BJ (cell line): ENCODE measurements at regions not wholly inside any gene's neighbourhood (a gene's known extent, or its start where the extent isn't known, plus 50 kb on each side); places are given as distances from the start of the nearest gene placed in this dataset.
"Not testable (repeated sequence)": the region's sequence is repeated elsewhere in the genome, so short reads cannot be mapped to it uniquely, and the experiment has no call there.

Experiments
- CTCF ChIA-PET: fragments of 350-600 bp; formaldehyde crosslinking; extraction: SDS; loops from one replicate; lab custom pipeline; 2021; ENCODE audit warnings: antibody characterized with exemption, inconsistent platforms; lab: Yijun Ruan, JAX
- POLR2A ChIA-PET: fragments of 300-600 bp; sonication (Branson Sonifier 250); formaldehyde crosslinking; extraction: SDS; loops from one replicate; lab custom pipeline; 2021; ENCODE audit warnings: antibody characterized with exemption; lab: Charles Lee
- DNase-seq: peaks from one replicate; pipeline ENCODE4 v3.0.0-alpha.2; 2011; ENCODE audit warnings: low read depth
- H3K27me3 ChIP-seq: 2 replicates; pipeline ENCODE4 v1.6.0; 2011; ENCODE audit warnings: low read length; ENCODE audit not compliant: control insufficient read depth, insufficient read depth
- H3K36me3 ChIP-seq: 2 replicates; pipeline ENCODE4 v1.5.1; 2011; ENCODE audit warnings: low read length; ENCODE audit not compliant: control insufficient read depth, insufficient read depth
- H3K4me3 ChIP-seq: 2 replicates; pipeline ENCODE4 v1.5.1; 2011; ENCODE audit warnings: low read depth, mild to moderate bottlenecking, control low read depth, low read length
- TF ChIP-seq, protein P1 (sequence below): IDR thresholded peaks from 2 replicates; pipeline ENCODE4 v1.5.1; 2011; ENCODE audit warnings: low read depth, mild to moderate bottlenecking, control low read depth, inconsistent platforms, low read length, moderate library complexity; ENCODE audit not compliant: insufficient read depth

DNA sequence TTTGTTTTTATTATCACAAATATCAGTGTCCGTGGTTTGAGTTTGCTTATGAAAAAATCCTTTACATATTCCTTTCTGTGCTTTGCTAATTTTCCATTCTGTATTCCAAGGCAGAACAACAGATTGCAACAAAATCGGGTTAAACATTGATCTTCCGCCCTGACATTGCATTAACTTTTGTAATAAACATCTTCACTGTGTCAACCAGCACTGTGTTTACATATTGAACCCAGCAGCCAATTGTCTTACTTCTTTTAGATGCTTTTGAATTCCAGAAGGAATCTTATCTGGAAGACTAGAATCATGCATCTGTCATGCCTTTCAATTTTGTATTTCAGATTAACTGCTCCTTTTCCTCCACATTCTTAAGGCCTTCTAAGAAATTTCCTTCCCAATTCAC lies 147.8 kb upstream of the CXXC4 start:
- POLR2A ChIA-PET, result no interaction called here
- Histone ChIP-seq H3K4me3 (no peak overlapping the region), H3K36me3 (no peaks in the 10 kb centered on the region), H3K27me3 (no peaks in the 10 kb centered on the region)
- CTCF ChIA-PET, result no interaction called here
- no peak for DNase-seq
- TF ChIP-seq, protein P1, sequence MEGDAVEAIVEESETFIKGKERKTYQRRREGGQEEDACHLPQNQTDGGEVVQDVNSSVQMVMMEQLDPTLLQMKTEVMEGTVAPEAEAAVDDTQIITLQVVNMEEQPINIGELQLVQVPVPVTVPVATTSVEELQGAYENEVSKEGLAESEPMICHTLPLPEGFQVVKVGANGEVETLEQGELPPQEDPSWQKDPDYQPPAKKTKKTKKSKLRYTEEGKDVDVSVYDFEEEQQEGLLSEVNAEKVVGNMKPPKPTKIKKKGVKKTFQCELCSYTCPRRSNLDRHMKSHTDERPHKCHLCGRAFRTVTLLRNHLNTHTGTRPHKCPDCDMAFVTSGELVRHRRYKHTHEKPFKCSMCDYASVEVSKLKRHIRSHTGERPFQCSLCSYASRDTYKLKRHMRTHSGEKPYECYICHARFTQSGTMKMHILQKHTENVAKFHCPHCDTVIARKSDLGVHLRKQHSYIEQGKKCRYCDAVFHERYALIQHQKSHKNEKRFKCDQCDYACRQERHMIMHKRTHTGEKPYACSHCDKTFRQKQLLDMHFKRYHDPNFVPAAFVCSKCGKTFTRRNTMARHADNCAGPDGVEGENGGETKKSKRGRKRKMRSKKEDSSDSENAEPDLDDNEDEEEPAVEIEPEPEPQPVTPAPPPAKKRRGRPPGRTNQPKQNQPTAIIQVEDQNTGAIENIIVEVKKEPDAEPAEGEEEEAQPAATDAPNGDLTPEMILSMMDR, result no peak

DNA sequence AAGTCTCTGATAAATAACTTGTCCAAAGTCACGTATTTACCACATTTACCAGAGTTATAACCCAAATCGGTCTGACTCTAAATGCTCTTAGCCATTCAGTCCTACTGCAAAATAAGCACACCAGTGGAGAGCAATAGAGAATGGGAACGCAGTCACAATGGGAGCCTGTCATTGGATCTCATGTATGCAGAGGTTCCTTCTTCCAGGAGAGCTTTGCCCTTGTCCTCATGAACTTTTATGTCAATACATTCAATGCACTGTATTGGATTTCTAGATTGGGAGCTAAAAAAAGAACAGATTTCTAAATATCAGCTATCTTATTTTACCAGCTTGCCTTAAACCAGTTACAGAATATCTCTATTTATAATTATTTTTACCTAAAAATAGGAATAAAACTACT lies 149.1 kb upstream of the CXXC4 start:
- no peaks in the 10 kb centered on the region for H3K27me3 ChIP-seq
- ChIA-PET CTCF (interaction anchor here (0.9 kb wide), 1 partner anchor 9 kb away, joined by 3 read pairs; no protein-coding TSS in a partner anchor), POLR2A (no interaction called here)

DNA sequence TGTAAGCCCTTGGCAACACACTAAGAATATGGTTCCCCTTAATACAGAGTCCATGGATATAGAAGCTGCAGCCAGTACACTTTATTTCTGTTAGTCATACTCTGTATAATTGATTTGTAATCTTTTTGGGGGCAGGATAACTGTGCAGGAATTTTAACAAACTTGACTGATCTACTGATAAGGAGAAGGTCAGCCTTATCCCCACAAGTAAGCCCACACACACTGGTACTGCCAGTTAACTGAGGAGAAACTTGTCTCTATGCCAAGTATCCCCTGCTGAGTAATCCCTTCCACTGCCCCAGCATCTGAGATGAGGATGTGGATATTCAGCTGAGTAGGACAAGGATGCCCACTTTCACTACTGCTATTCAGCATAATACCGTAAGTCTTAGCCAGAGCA lies 154.9 kb upstream of the CXXC4 start:
- no peaks in the 10 kb centered on the region for H3K27me3 ChIP-seq
- DNase-seq, result no peak
- H3K36me3 ChIP-seq, result no peaks in the 10 kb centered on the region
- ChIA-PET POLR2A (no interaction called here), CTCF (no interaction called here)
- H3K4me3 ChIP-seq, result no peak overlapping the region
- TF ChIP-seq, protein P1, result no peak

More for the DNA sequence above, 149.1 kb upstream of the CXXC4 start:
- Histone ChIP-seq H3K4me3 (no peak overlapping the region), H3K36me3 (no peaks in the 10 kb centered on the region)
- no peak for DNase-seq
- TF ChIP-seq, protein P1, result no peak

DNA sequence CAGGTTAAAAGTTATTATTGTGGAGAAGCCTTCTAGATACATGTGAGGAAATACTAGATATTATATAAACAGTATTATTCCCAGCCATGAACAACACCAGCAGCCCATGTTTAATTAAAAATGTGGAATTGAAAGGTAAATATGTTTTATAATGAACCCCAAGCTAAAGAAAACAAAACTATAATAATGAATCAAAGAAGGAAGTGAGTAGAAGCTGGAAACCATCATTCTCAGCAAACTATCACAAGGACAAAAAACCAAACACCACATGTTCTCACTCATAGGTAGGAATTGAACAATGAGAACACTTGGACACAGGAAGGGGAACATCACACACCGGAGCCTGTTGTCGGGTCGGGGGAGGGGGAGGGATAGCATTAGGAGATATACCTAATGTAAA lies 167.6 kb upstream of the CXXC4 start:
- H3K27me3 ChIP-seq, CTCF ChIA-PET, POLR2A ChIA-PET, H3K36me3 ChIP-seq, H3K4me3 ChIP-seq, DNase-seq: not testable (repeated sequence)

DNA sequence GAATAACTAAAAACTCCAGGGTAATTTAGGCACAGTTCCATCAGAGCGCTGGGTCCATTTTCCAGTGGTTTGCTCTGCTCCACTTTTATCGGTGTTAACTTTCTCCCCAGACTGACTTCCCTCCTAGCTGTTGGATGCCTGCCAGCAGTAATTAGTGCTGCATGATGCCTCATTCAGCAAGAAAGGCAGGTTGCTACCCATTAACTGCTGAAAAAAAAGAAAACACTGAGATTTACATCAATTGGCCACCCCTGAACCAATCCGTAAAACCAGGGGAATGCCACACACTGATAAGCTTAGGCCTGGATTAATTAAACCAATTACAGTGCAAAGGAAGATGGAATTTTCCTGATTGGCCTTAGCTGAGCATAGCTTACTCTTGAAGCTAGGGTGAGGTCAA lies 182.4 kb upstream of the CXXC4 start:
- DNase-seq, result no peak
- TF ChIP-seq, protein P1, result no peak
- Histone ChIP-seq H3K27me3 (no peaks in the 10 kb centered on the region), H3K36me3 (no peaks in the 10 kb centered on the region), H3K4me3 (no peak overlapping the region)
- POLR2A ChIA-PET, result no interaction called here
- CTCF ChIA-PET, result no interaction called here

DNA sequence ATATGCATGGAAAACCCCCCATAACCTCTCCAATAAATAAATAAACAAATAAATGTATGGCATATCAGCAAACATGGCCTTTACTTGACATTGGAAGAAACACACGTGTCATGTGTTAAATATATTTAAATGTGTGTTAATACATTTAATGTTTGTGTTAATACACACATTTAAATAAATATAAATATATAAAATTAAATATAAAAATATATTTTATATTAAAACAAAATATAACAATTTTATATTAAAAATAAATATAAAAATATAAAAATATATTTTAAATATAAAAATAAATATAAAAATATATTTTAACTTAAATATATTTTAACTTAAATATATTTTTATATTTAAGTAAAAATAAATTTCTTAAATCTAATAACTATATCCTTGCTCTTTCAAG lies 187.6 kb upstream of the CXXC4 start:
- Histone ChIP-seq H3K27me3 (no peaks in the 10 kb centered on the region), H3K4me3 (no peak overlapping the region), H3K36me3 (no peaks in the 10 kb centered on the region)
- ChIA-PET POLR2A (no interaction called here), CTCF (no interaction called here)
- TF ChIP-seq, protein P1, result no peak
- no peak for DNase-seq
